Transverse colon (tissue), 4 donors: ENCODE measurements at regions not wholly inside any gene's neighbourhood (a gene's known extent, or its start where the extent isn't known, plus 50 kb on each side); places are given as distances from the start of the nearest gene placed in this dataset.

Experiments used
- EP300 ChIP-seq: sonication (generic); formaldehyde crosslinking; IDR thresholded peaks from one replicate; pipeline ENCODE4 v1.6.1; 2017; ENCODE audit warnings: antibody characterized with exemption, low read depth
- POLR2A ChIP-seq: fragments of 450-650 bp; IDR thresholded peaks from one replicate; pipeline ENCODE4 v1.6.1; 2016; ENCODE audit warnings: antibody characterized with exemption, mild to moderate bottlenecking, moderate library complexity
- POLR2AphosphoS5 ChIP-seq, 3 donors: sonication (generic); formaldehyde crosslinking; IDR thresholded peaks; one replicate each; pipeline ENCODE4 v1.6.1; 2016; ENCODE audit warnings: antibody characterized with exemption in 3 of 3
- TF ChIP-seq, protein P1 (sequence below), 5 experiments: fragments of 200-600 bp in 3 of 5; fragments of 450-650 bp in 2 of 5; sonication (generic) in 3 of 5; IDR thresholded peaks; 1 replicate in 2 of 5; 2 replicates in 3 of 5; pipeline ENCODE4 v1.5.1; 2016 to 2017; ENCODE audit warnings: antibody characterized with exemption in 5 of 5, inconsistent platforms in 3 of 5, mild to moderate bottlenecking in 2 of 5, moderate library complexity in 1 of 5

GRCh38 chr3:144350125-144350524 is 378.5 kb downstream of the DIPK2A start:
- TF ChIP-seq, protein P1, sequence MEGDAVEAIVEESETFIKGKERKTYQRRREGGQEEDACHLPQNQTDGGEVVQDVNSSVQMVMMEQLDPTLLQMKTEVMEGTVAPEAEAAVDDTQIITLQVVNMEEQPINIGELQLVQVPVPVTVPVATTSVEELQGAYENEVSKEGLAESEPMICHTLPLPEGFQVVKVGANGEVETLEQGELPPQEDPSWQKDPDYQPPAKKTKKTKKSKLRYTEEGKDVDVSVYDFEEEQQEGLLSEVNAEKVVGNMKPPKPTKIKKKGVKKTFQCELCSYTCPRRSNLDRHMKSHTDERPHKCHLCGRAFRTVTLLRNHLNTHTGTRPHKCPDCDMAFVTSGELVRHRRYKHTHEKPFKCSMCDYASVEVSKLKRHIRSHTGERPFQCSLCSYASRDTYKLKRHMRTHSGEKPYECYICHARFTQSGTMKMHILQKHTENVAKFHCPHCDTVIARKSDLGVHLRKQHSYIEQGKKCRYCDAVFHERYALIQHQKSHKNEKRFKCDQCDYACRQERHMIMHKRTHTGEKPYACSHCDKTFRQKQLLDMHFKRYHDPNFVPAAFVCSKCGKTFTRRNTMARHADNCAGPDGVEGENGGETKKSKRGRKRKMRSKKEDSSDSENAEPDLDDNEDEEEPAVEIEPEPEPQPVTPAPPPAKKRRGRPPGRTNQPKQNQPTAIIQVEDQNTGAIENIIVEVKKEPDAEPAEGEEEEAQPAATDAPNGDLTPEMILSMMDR (IDR thresholded peaks at IDR 0.05), result no peak
- TF ChIP-seq POLR2A (no peak), POLR2AphosphoS5 (IDR thresholded peaks at IDR 0.05) (no peak), EP300 (no peak)
